NCI-H69 (cell line): ENCODE measurements at regions not wholly inside any gene's neighbourhood (a gene's known extent, or its start where the extent isn't known, plus 50 kb on each side); places are given as distances from the start of the nearest gene placed in this dataset.
"Not testable (repeated sequence)": the region's sequence is repeated elsewhere in the genome, so short reads cannot be mapped to it uniquely, and the experiment has no call there.

Experiments
- DNase-seq: peaks from one replicate; lab custom pipeline; 2025; lab: John Stamatoyannopoulos, UW

- DNase-seq = no peak
These were observed 74.5 kb upstream of the MEGF10 start for GRCh38 chr5:127216143-127216542.

- DNase-seq = peak; percentile 73
These were observed 73.5 kb upstream of the MEGF10 start for GRCh38 chr5:127216898-127217675.

- not testable (repeated sequence) for DNase-seq
These were observed 68.7 kb upstream of the MEGF10 start for GRCh38 chr5:127221936-127222335.

GRCh38 chr5:127222571-127223156, 67.9 kb upstream of the MEGF10 start:
- DNase-seq = not testable (repeated sequence)

- peak; percentile 16 for DNase-seq
These were observed 67.2 kb upstream of the MEGF10 start for GRCh38 chr5:127223256-127223974.

GRCh38 chr5:127227881-127228280, 62.7 kb upstream of the MEGF10 start:
- no peak for DNase-seq

GRCh38 chr5:127228540-127229184, 61.9 kb upstream of the MEGF10 start:
- peak; percentile 56 for DNase-seq

GRCh38 chr5:127229185-127229889, 61.3 kb upstream of the MEGF10 start:
- peak; percentile 88 for DNase-seq

GRCh38 chr5:127231118-127231517, 59.5 kb upstream of the MEGF10 start:
- DNase-seq = no peak

GRCh38 chr5:127233590-127233989, 57.0 kb upstream of the MEGF10 start:
- no peak for DNase-seq

- no peak for DNase-seq
These were observed 55.5 kb upstream of the MEGF10 start for GRCh38 chr5:127235136-127235535.

GRCh38 chr5:127236254-127236653, 54.3 kb upstream of the MEGF10 start:
- no peak for DNase-seq
